GM23338 (cell line): ENCODE measurements at regions not wholly inside any gene's neighbourhood (a gene's known extent, or its start where the extent isn't known, plus 50 kb on each side); places are given as distances from the start of the nearest gene placed in this dataset.

ENCODE experiments used
- ATAC-seq: fragments of 200-7000 bp; cut with Tn5 transposase; 3 replicates; pipeline ENCODE4 v1.9.1; 2020
- DNase-seq: peaks from one replicate; pipeline ENCODE4 v3.0.0-alpha.2; 2015; ENCODE audit warnings: low spot score
- H2AFZ ChIP-seq: fragments of 200-600 bp; sonication (generic); 2 replicates; pipeline ENCODE4 v1.8.0; 2016; ENCODE audit warnings: antibody characterized with exemption, mild to moderate bottlenecking, moderate library complexity
- H3F3A ChIP-seq: fragments of 200-600 bp; sonication (generic); replicated peaks from 2 replicates; pipeline ENCODE4 v1.8.0; 2017; ENCODE audit warnings: antibody characterized with exemption, mixed run types, low read depth
- H3K27ac ChIP-seq: fragments of 200-600 bp; sonication (generic); 2 replicates; pipeline ENCODE4 v1.6.1; 2016; ENCODE audit warnings: low read depth
- H3K27me3 ChIP-seq: fragments of 200-600 bp; sonication (generic); 2 replicates; pipeline ENCODE4 v1.8.0; 2016; ENCODE audit warnings: mild to moderate bottlenecking, mixed run types, moderate library complexity; ENCODE audit not compliant: insufficient read depth
- H3K36me3 ChIP-seq: fragments of 200-600 bp; sonication (generic); 2 replicates; pipeline ENCODE4 v1.8.0; 2016; ENCODE audit warnings: mild to moderate bottlenecking; ENCODE audit not compliant: insufficient read depth
- H3K4me1 ChIP-seq: fragments of 200-600 bp; sonication (generic); 2 replicates; pipeline ENCODE4 v1.8.0; 2016; ENCODE audit warnings: mild to moderate bottlenecking, moderate library complexity; ENCODE audit not compliant: insufficient read depth
- H3K4me2 ChIP-seq: fragments of 200-600 bp; sonication (generic); 2 replicates; pipeline ENCODE4 v1.7.1; 2017; ENCODE audit warnings: mixed run types
- H3K4me3 ChIP-seq: fragments of 200-600 bp; sonication (generic); 2 replicates; pipeline ENCODE4 v1.6.1; 2016; ENCODE audit warnings: mixed run types
- H3K79me2 ChIP-seq: fragments of 200-600 bp; sonication (generic); replicated peaks from 2 replicates; pipeline ENCODE4 v1.8.0; 2017; ENCODE audit warnings: mild to moderate bottlenecking; ENCODE audit not compliant: insufficient read depth
- H3K9me2 ChIP-seq: fragments of 200-600 bp; sonication (generic); 2 replicates; pipeline ENCODE4 v1.8.0; 2017; ENCODE audit not compliant: insufficient read depth
- H4K20me1 ChIP-seq: fragments of 200-600 bp; sonication (generic); replicated peaks from 2 replicates; pipeline ENCODE4 v1.8.0; 2017; ENCODE audit warnings: mild to moderate bottlenecking; ENCODE audit not compliant: insufficient read depth
- H3K27ac Mint-ChIP-seq: 2 replicates; pipeline ENCODE4 v1.8.0; 2020; ENCODE audit warnings: inconsistent platforms, mild to moderate bottlenecking, moderate library complexity, mixed read lengths
- H3K27me3 Mint-ChIP-seq: 3 replicates; pipeline ENCODE4 v1.8.0; 2022; ENCODE audit warnings: low read depth, mild to moderate bottlenecking, moderate library complexity, mixed read lengths, inconsistent platforms; ENCODE audit not compliant: insufficient read depth, poor library complexity
- H3K36me3 Mint-ChIP-seq: 3 replicates; pipeline ENCODE4 v1.8.0; 2021; ENCODE audit warnings: low read depth, mild to moderate bottlenecking, inconsistent platforms, moderate library complexity, mixed read lengths
- H3K4me1 Mint-ChIP-seq: 3 replicates; pipeline ENCODE4 v1.8.0; 2020; ENCODE audit warnings: mild to moderate bottlenecking, inconsistent platforms, mixed read lengths
- H3K4me3 Mint-ChIP-seq: 3 replicates; pipeline ENCODE4 v1.8.0; 2021; ENCODE audit warnings: moderate library complexity, mild to moderate bottlenecking, inconsistent platforms, mixed read lengths
- H3K9me3 Mint-ChIP-seq: 3 replicates; pipeline ENCODE4 v1.8.0; 2020; ENCODE audit warnings: moderate library complexity, mild to moderate bottlenecking, inconsistent platforms, mixed read lengths
- CREB1 ChIP-seq: fragments of 250-450 bp; sonication (Bioruptor Pico); IDR thresholded peaks from 2 replicates; pipeline ENCODE4 v1.5.0; 2020; ENCODE audit warnings: low read depth, mild to moderate bottlenecking, moderate library complexity
- EZH2 ChIP-seq: fragments of 200-600 bp; sonication (generic); IDR thresholded peaks from one replicate; pipeline ENCODE4 v1.8.0; 2017; ENCODE audit warnings: antibody characterized with exemption, mild to moderate bottlenecking, low read depth; ENCODE audit not compliant: unreplicated experiment
- JUNB ChIP-seq: IDR thresholded peaks from one replicate; pipeline ENCODE4 v1.6.1; 2016; ENCODE audit warnings: antibody characterized with exemption; ENCODE audit not compliant: unreplicated experiment
- STAT1 ChIP-seq: IDR thresholded peaks from one replicate; pipeline ENCODE4 v1.6.1; 2016; ENCODE audit warnings: antibody characterized with exemption; ENCODE audit not compliant: unreplicated experiment
- ZNF114 ChIP-seq: fragments of 250-450 bp; sonication (Bioruptor Pico); IDR thresholded peaks from 2 replicates; pipeline ENCODE4 v1.5.0; 2020; ENCODE audit warnings: mild to moderate bottlenecking, moderate library complexity
- TF ChIP-seq, protein P1 (sequence below): fragments of 250-450 bp; sonication (Bioruptor Pico); IDR thresholded peaks from 2 replicates; pipeline ENCODE4 v1.5.0; 2020; ENCODE audit warnings: mild to moderate bottlenecking, moderate library complexity

DNA sequence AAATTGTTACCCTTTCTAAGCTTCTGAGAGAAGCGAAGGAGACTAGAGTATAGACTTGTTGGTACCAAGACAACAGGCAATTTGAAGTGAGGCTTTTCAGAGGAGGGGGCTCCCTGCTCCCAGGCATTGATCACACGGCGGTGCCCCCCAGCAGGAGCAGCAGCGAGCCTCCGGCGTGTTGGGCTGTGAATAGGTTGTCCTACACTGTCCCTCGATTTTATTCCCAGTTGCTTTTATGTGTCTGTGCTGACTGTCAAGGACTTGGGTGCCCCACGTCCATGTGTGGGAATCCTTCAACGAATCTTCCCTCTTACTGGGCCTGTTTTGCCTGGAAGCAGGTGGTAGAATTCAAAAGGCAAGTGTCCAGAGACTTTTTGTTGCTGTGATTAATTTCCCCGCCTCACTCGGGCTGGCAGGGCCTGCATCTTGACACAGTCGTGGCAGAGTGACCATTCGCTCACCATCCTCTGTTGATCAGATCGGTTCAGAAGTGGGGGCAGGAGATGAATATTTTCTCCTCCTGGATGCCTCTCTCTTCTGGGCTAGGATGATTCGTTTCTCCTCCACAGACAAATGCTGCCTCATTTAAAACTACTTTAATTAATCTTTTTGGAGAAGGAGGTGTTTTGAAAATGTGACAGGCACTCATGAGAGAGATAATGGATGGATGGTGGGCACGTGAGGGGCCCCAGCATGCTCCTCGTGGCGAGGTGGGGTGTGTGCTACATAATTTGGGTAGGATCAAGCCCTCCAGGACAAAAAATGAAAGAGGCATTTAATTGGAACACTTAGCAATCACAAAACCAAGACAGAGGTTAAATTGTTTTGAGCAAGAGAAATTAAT lies 77.6 kb downstream of the SMIM21 start:
- H2AFZ ChIP-seq, result 0 out of 2 replicates have a peak overlapping the region, but pooled peaks have one; percentile 66
- peaks cover 29% of the 10 kb centered on the region for H3K4me1 ChIP-seq
- peaks cover 7% of the 10 kb centered on the region; the same call in 1 of the 2 replicates for H3K36me3 ChIP-seq
- peaks cover 44% of the 10 kb centered on the region for H3K36me3 Mint-ChIP-seq
- no peak overlapping the region for H3K4me3 ChIP-seq
- H3F3A ChIP-seq, result no peaks in the 10 kb centered on the region
- H3K9me3 Mint-ChIP-seq, result peaks cover 44% of the 10 kb centered on the region
- TF ChIP-seq JUNB (no peak), ZNF114 (CRISPR knock-in tag) (no peak), EZH2 (no peak), STAT1 (no peak), CREB1 (CRISPR knock-in tag) (no peak)
- TF ChIP-seq, protein P1, sequence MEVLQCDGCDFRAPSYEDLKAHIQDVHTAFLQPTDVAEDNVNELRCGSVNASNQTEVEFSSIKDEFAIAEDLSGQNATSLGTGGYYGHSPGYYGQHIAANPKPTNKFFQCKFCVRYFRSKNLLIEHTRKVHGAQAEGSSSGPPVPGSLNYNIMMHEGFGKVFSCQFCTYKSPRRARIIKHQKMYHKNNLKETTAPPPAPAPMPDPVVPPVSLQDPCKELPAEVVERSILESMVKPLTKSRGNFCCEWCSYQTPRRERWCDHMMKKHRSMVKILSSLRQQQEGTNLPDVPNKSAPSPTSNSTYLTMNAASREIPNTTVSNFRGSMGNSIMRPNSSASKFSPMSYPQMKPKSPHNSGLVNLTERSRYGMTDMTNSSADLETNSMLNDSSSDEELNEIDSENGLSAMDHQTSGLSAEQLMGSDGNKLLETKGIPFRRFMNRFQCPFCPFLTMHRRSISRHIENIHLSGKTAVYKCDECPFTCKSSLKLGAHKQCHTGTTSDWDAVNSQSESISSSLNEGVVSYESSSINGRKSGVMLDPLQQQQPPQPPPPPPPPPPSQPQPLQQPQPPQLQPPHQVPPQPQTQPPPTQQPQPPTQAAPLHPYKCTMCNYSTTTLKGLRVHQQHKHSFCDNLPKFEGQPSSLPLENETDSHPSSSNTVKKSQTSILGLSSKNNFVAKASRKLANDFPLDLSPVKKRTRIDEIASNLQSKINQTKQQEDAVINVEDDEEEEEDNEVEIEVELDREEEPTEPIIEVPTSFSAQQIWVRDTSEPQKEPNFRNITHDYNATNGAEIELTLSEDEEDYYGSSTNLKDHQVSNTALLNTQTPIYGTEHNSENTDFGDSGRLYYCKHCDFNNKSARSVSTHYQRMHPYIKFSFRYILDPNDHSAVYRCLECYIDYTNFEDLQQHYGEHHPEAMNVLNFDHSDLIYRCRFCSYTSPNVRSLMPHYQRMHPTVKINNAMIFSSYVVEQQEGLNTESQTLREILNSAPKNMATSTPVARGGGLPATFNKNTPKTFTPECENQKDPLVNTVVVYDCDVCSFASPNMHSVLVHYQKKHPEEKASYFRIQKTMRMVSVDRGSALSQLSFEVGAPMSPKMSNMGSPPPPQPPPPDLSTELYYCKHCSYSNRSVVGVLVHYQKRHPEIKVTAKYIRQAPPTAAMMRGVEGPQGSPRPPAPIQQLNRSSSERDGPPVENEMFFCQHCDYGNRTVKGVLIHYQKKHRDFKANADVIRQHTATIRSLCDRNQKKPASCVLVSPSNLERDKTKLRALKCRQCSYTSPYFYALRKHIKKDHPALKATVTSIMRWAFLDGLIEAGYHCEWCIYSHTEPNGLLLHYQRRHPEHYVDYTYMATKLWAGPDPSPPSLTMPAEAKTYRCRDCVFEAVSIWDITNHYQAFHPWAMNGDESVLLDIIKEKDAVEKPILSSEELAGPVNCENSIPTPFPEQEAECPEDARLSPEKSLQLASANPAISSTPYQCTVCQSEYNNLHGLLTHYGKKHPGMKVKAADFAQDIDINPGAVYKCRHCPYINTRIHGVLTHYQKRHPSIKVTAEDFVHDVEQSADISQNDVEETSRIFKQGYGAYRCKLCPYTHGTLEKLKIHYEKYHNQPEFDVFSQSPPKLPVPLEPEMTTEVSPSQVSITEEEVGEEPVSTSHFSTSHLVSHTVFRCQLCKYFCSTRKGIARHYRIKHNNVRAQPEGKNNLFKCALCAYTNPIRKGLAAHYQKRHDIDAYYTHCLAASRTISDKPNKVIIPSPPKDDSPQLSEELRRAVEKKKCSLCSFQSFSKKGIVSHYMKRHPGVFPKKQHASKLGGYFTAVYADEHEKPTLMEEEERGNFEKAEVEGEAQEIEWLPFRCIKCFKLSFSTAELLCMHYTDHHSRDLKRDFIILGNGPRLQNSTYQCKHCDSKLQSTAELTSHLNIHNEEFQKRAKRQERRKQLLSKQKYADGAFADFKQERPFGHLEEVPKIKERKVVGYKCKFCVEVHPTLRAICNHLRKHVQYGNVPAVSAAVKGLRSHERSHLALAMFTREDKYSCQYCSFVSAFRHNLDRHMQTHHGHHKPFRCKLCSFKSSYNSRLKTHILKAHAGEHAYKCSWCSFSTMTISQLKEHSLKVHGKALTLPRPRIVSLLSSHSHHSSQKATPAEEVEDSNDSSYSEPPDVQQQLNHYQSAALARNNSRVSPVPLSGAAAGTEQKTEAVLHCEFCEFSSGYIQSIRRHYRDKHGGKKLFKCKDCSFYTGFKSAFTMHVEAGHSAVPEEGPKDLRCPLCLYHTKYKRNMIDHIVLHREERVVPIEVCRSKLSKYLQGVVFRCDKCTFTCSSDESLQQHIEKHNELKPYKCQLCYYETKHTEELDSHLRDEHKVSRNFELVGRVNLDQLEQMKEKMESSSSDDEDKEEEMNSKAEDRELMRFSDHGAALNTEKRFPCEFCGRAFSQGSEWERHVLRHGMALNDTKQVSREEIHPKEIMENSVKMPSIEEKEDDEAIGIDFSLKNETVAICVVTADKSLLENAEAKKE, result no peak
- peak; percentile 13 for DNase-seq
- H3K27ac ChIP-seq, result no peak overlapping the region
- no peak overlapping the region; the same call in 2 of the 3 replicates for H3K4me3 Mint-ChIP-seq
- H3K4me1 Mint-ChIP-seq, result peaks cover 17% of the 10 kb centered on the region
- H3K79me2 ChIP-seq, result no peaks in the 10 kb centered on the region
- no peaks in the 10 kb centered on the region for H4K20me1 ChIP-seq
- H3K9me2 ChIP-seq, result 0 out of 2 replicates have a peak, but pooled peaks cover 5% of the 10 kb centered on the region
- peak; percentile 49 for ATAC-seq
- no peak overlapping the region for H3K27ac Mint-ChIP-seq
- H3K4me2 ChIP-seq, result peak overlapping the region; percentile 12
- H3K27me3 Mint-ChIP-seq, result peaks cover 19% of the 10 kb centered on the region
- peaks cover 16% of the 10 kb centered on the region; the same call in 1 of the 2 replicates for H3K27me3 ChIP-seq
